PFSK-1 (cell line): ENCODE measurements at regions not wholly inside any gene's neighbourhood (a gene's known extent, or its start where the extent isn't known, plus 50 kb on each side); places are given as distances from the start of the nearest gene placed in this dataset.

Experiments used
- FOXP2 ChIP-seq: optimal IDR thresholded peaks from 2 replicates; pipeline ENCODE3; 2011; ENCODE audit warnings: borderline replicate concordance, control low read depth, inconsistent platforms; ENCODE audit not compliant: insufficient read depth; ENCODE audit errors: extremely low read length, extremely low read depth
- POLR2AphosphoS5 ChIP-seq: IDR thresholded peaks from 2 replicates; pipeline ENCODE4 v1.6.1; 2012; ENCODE audit warnings: low read depth, mild to moderate bottlenecking, control low read depth, low read length, moderate library complexity
- REST ChIP-seq, 2 experiments: IDR thresholded peaks; 2 replicates each; pipeline versions ENCODE4 v1.6.1 to v1.8.0; 2011 to 2012; ENCODE audit warnings: low read depth in 2 of 2, low read length in 2 of 2, control low read depth in 1 of 2, inconsistent platforms in 1 of 2, mild to moderate bottlenecking in 1 of 2, moderate library complexity in 1 of 2; ENCODE audit not compliant: insufficient read depth in 1 of 2
- SIN3A ChIP-seq: IDR thresholded peaks from 2 replicates; pipeline ENCODE4 v1.6.1; 2012; ENCODE audit warnings: mild to moderate bottlenecking, low read length, moderate library complexity, borderline replicate concordance; ENCODE audit not compliant: insufficient read depth
- TAF1 ChIP-seq: IDR thresholded peaks from 2 replicates; pipeline ENCODE4 v1.6.1; 2012; ENCODE audit warnings: low read length, control low read depth, borderline replicate concordance; ENCODE audit not compliant: insufficient read depth

DNA sequence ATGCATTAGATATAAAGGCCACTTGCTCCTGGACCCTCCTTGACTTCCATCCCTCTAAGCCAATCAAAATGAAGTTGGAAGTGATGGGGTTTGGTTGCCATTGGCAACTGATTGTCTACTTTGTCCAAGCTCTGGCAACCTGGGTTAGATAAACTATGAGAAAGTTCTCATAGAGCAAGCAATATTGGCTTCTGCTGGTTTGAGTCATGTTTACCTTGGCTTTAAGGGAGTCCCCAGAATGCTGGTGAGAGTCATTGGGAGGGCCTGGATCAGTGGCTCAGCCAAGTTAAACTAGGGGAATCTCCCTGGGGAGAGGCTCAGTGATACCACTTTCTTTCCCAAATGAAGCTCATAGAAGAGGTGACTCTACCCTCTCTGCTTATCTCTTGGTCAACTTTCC, 176.3 kb upstream of the ROPN1 start:
- TF ChIP-seq SIN3A (no peak), FOXP2 (no peak)

DNA sequence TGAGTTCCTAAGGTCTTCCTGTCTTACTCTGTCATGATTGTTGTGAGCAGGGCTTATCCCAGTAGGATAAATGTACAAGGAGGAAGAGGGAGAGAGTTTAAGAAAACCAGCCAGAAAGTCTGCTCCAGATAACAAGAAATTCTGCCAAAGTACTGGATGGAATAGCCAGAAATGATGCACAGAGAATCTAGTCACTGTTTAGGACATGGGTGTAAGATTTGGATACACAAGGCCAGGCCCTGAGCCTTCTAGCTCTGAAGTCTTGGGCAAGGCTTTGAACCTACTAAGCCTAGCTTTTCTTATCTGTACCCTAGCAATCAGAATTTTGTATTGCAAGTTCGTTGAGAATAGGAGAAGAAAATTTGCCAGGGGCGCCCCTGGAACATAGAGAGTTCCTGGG, 180.4 kb upstream of the ROPN1 start:
- TF ChIP-seq REST (IDR thresholded peaks at IDR 0.05; ENCODE audit: insufficient read depth in 1 of 2, low read depth in 2 of 2, low read length in 2 of 2) (no peak), SIN3A (no peak), POLR2AphosphoS5 (no peak), TAF1 (no peak), FOXP2 (no peak)

DNA sequence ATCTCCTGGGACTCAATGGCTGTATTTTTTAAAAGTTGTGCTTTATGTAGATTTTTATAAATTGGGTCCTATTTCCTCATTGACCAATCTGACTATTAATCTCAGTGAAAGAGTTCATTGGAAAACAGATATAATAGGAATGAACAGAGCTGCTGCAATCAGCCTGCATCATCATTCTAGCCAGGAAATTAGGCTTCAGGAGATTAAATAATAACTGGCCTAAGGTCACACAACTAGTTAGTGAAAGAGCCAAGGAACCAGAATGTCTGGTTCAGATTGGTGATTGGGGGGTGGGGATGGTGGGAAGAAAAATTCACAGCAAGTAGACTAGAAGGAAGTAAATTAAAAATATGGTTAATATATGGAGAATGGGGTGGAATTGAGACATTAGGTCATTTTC, 180.9 kb upstream of the ROPN1 start:
- TF ChIP-seq REST (IDR thresholded peaks at IDR 0.05; ENCODE audit: insufficient read depth in 1 of 2, low read depth in 2 of 2, low read length in 2 of 2): no peak
- no peak for TF ChIP-seq TAF1
- TF ChIP-seq SIN3A: no peak
- TF ChIP-seq FOXP2: no peak
- no peak for TF ChIP-seq POLR2AphosphoS5

DNA sequence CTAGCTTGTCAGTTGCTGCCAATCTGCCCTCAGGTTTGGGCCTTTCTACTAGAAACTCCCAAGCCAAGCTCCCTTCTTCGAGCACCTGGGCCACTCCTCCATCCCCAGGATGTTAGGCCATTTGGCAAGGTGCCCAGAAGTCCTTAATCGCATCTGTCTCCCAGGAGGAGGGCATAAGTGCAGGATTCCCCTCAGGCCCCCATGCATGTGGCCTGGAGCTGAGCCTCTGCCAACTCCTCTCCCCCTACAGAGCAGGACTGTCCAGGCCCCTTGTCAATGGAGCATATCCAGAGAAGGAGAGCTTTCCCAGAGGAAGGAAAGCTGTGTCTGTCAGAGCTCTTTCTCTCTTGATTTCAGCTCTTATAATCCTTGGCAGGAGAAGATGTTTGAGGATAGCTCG, 182.6 kb upstream of the ROPN1 start:
- TF ChIP-seq FOXP2 (no peak), POLR2AphosphoS5 (no peak), REST (IDR thresholded peaks at IDR 0.05; ENCODE audit: insufficient read depth in 1 of 2, low read depth in 2 of 2, low read length in 2 of 2) (peak in 1 of 2 experiments; percentile 33; a peak in 1 of 4 replicates), SIN3A (0 out of 2 replicates have a peak, but pooled peaks have one; percentile 38), TAF1 (no peak)

GRCh38 chr3:124174910-124175874, 183.3 kb upstream of the ROPN1 start:
- TF ChIP-seq REST (IDR thresholded peaks at IDR 0.05; ENCODE audit: insufficient read depth in 1 of 2, low read depth in 2 of 2, low read length in 2 of 2) (no peak), FOXP2 (no peak), POLR2AphosphoS5 (no peak), SIN3A (no peak), TAF1 (no peak)
